ENCODE measurements at regions not wholly inside any gene's neighbourhood (a gene's known extent, or its start where the extent isn't known, plus 50 kb on each side); places are given as distances from the start of the nearest gene placed in this dataset.

DNA sequence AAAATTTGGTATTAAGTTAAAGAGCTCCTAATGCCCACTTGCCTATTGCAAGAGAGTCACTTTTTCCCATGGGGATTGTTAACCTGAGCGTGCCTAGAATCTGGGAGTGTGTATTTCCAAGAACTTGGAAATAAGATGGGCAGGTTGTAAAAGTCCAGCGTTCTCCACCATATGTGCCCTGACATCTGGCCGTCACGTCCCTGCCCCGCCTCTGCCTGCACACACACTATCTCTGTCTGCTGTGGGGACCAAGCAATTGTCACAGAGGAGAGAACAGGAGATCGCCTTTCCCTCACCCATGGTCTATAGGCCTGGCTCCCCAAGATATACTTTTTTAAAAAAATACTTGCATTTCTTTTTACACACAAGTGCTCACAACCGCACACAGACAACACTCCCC lies 396.5 kb upstream of the PFKP start:
- H4K20me1 ChIP-seq (ENCODE audit: insufficient read depth, low read length) = no peaks in the 10 kb centered on the region
- no peaks in the 10 kb centered on the region for H3K9me2 ChIP-seq (ENCODE audit: insufficient read depth, low read length)
- CTCF ChIA-PET (ENCODE audit: unreplicated experiment) = no interaction called here
- no TSS peak for BruUV-seq (replicated peaks)
- no peak for DNase-seq (ENCODE audit: low spot score)
- TF ChIP-seq, protein P1, sequence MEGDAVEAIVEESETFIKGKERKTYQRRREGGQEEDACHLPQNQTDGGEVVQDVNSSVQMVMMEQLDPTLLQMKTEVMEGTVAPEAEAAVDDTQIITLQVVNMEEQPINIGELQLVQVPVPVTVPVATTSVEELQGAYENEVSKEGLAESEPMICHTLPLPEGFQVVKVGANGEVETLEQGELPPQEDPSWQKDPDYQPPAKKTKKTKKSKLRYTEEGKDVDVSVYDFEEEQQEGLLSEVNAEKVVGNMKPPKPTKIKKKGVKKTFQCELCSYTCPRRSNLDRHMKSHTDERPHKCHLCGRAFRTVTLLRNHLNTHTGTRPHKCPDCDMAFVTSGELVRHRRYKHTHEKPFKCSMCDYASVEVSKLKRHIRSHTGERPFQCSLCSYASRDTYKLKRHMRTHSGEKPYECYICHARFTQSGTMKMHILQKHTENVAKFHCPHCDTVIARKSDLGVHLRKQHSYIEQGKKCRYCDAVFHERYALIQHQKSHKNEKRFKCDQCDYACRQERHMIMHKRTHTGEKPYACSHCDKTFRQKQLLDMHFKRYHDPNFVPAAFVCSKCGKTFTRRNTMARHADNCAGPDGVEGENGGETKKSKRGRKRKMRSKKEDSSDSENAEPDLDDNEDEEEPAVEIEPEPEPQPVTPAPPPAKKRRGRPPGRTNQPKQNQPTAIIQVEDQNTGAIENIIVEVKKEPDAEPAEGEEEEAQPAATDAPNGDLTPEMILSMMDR (conservative IDR thresholded peaks at IDR 0.05; ENCODE audit: low read length) = no peak
- no peak for TF ChIP-seq EZH2phosphoT487 (IDR thresholded peaks at IDR 0.05; ENCODE audit: borderline replicate concordance, low read depth, low read length)
- no peaks in the 10 kb centered on the region for H3K4me1 ChIP-seq (ENCODE audit: insufficient read depth, low read length, poor library complexity, severe bottlenecking)
- no peak overlapping the region for H3K4me2 ChIP-seq (ENCODE audit: low read length)
- intact Hi-C loops (cut with micrococcal nuclease; ENCODE audit: unreplicated experiment) = no loop called here
- H2AFZ ChIP-seq (ENCODE audit: low read length) = no peak overlapping the region
- POLR2A ChIA-PET = no interaction called here
- no peak overlapping the region for H3K4me3 ChIP-seq (ENCODE audit: low read depth, low read length, poor library complexity, severe bottlenecking)
- H3K9me3 ChIP-seq (ENCODE audit: low read length) = 0 out of 2 replicates have a peak, but pooled peaks cover 5% of the 10 kb centered on the region
- no peak overlapping the region for H3K27ac ChIP-seq (ENCODE audit: low read depth, low read length, poor library complexity, severe bottlenecking)
- no peaks in the 10 kb centered on the region for H3K79me2 ChIP-seq (ENCODE audit: insufficient read depth, low read depth, low read length)
- H3K36me3 ChIP-seq (ENCODE audit: insufficient read depth, low read length) = no peaks in the 10 kb centered on the region

DNA sequence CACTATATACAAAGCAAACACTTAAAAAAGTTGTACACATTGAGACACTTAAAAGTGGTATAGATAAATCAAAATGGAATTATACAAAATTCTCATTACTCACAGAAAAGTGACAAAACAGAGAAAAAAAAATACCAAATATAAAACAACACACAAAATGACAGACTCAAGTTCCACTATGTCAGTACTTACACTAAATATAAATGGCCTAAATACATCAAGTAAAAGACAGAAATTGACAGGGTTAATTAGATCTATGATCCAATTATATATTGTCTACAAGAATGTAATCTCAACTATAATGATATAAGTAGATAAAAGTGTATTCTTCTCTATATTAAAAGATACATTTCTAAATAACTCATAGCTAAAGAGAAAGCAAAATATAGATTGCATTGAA lies 401.6 kb upstream of the PFKP start:
- CTCF ChIA-PET (ENCODE audit: unreplicated experiment) = no interaction called here
- Histone ChIP-seq H3K27ac (ENCODE audit: low read depth, low read length, poor library complexity, severe bottlenecking) (no peak overlapping the region), H4K20me1 (ENCODE audit: insufficient read depth, low read length) (no peaks in the 10 kb centered on the region), H3K9me2 (ENCODE audit: insufficient read depth, low read length) (no peaks in the 10 kb centered on the region), H2AFZ (ENCODE audit: low read length) (no peak overlapping the region), H3K4me3 (ENCODE audit: low read depth, low read length, poor library complexity, severe bottlenecking) (no peak overlapping the region), H3K36me3 (ENCODE audit: insufficient read depth, low read length) (no peaks in the 10 kb centered on the region), H3K4me2 (ENCODE audit: low read length) (no peak overlapping the region), H3K4me1 (ENCODE audit: insufficient read depth, low read length, poor library complexity, severe bottlenecking) (no peaks in the 10 kb centered on the region), H3K79me2 (ENCODE audit: insufficient read depth, low read depth, low read length) (no peaks in the 10 kb centered on the region), H3K9me3 (ENCODE audit: low read length) (peaks cover 14% of the 10 kb centered on the region; the same call in 1 of the 2 replicates)
- DNase-seq (ENCODE audit: low spot score) = no peak
- TF ChIP-seq, protein P1 (conservative IDR thresholded peaks at IDR 0.05; ENCODE audit: low read length) = no peak
- no peak for TF ChIP-seq EZH2phosphoT487 (IDR thresholded peaks at IDR 0.05; ENCODE audit: borderline replicate concordance, low read depth, low read length)
- intact Hi-C loops (cut with micrococcal nuclease; ENCODE audit: unreplicated experiment) = no loop called here
- POLR2A ChIA-PET = no interaction called here
- no TSS peak for BruUV-seq (replicated peaks)

DNA sequence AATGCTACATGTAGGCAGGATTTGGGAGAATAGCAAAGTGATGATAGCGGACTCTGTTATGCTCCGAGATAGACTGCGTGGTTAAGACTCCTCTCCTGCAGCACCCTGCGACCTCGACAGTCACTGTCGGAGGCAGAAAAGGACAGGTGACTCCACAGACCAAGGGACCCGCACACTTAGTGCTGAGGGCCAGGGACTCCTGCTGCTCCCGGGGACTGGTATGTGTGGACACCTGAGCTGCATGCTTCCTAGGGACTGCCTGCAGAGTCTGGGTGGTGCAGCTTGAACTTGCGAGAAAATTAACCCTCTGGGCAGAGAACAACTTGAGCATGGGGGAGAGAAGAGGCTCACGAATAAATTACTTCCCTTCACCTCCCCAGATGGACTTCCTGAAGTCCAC lies 407.1 kb upstream of the PFKP start:
- Histone ChIP-seq H3K4me1 (ENCODE audit: insufficient read depth, low read length, poor library complexity, severe bottlenecking) (peaks cover 13% of the 10 kb centered on the region), H2AFZ (ENCODE audit: low read length) (no peak overlapping the region), H3K4me3 (ENCODE audit: low read depth, low read length, poor library complexity, severe bottlenecking) (no peak overlapping the region), H3K9me3 (ENCODE audit: low read length) (peaks cover 3% of the 10 kb centered on the region; the same call in 1 of the 2 replicates), H3K27ac (ENCODE audit: low read depth, low read length, poor library complexity, severe bottlenecking) (no peak overlapping the region), H4K20me1 (ENCODE audit: insufficient read depth, low read length) (no peaks in the 10 kb centered on the region), H3K36me3 (ENCODE audit: insufficient read depth, low read length) (no peaks in the 10 kb centered on the region), H3K79me2 (ENCODE audit: insufficient read depth, low read depth, low read length) (no peaks in the 10 kb centered on the region), H3K9me2 (ENCODE audit: insufficient read depth, low read length) (no peaks in the 10 kb centered on the region; the same call in 1 of the 2 replicates), H3K4me2 (ENCODE audit: low read length) (no peak overlapping the region)
- intact Hi-C loops (cut with micrococcal nuclease; ENCODE audit: unreplicated experiment) = no loop called here
- TF ChIP-seq EZH2phosphoT487 (IDR thresholded peaks at IDR 0.05; ENCODE audit: borderline replicate concordance, low read depth, low read length) = no peak
- TF ChIP-seq, protein P1 (conservative IDR thresholded peaks at IDR 0.05; ENCODE audit: low read length) = no peak
- ChIA-PET POLR2A (no interaction called here), CTCF (ENCODE audit: unreplicated experiment) (no interaction called here)
- BruUV-seq (replicated peaks) = no TSS peak
- no peak for DNase-seq (ENCODE audit: low spot score)
